H9 (cell line): ENCODE measurements at regions not wholly inside any gene's neighbourhood (a gene's known extent, or its start where the extent isn't known, plus 50 kb on each side); places are given as distances from the start of the nearest gene placed in this dataset.

Experiments used
- DNase-seq: peaks from one replicate; pipeline ENCODE4 v3.0.0-alpha.2; 2017
- H2AFZ ChIP-seq: one replicate; pipeline ENCODE4 v1.6.1; 2013; ENCODE audit warnings: mild to moderate bottlenecking, low read length, control low read depth, moderate library complexity
- H2AK5ac ChIP-seq: 2 replicates; pipeline ENCODE4 v1.6.1; 2013; ENCODE audit warnings: low read length, control low read depth, mixed read lengths; ENCODE audit not compliant: insufficient read length
- H2BK120ac ChIP-seq: one replicate; pipeline ENCODE4 v1.6.1; 2013; ENCODE audit warnings: low read depth, mild to moderate bottlenecking, low read length, control low read depth, inconsistent platforms; ENCODE audit not compliant: poor library complexity, severe bottlenecking
- H2BK12ac ChIP-seq: 2 replicates; pipeline ENCODE4 v1.6.1; 2013; ENCODE audit warnings: low read length, control low read depth, mixed read lengths, low read depth; ENCODE audit not compliant: insufficient read length
- H2BK15ac ChIP-seq: 2 replicates; pipeline ENCODE4 v1.6.1; 2013; ENCODE audit warnings: low read depth, low read length, control low read depth
- H2BK20ac ChIP-seq: one replicate; pipeline ENCODE4 v1.6.1; 2013; ENCODE audit warnings: low read depth, mild to moderate bottlenecking, low read length, control low read depth, inconsistent platforms; ENCODE audit not compliant: poor library complexity, severe bottlenecking
- H2BK5ac ChIP-seq: 2 replicates; pipeline ENCODE4 v1.6.1; 2013; ENCODE audit warnings: low read length, control low read depth, mixed read lengths; ENCODE audit not compliant: insufficient read length
- H3K14ac ChIP-seq: 2 replicates; pipeline ENCODE4 v1.6.1; 2013; ENCODE audit warnings: low read length, control low read depth; ENCODE audit not compliant: insufficient read depth
- H3K18ac ChIP-seq: 2 replicates; pipeline ENCODE4 v1.6.1; 2013; ENCODE audit warnings: low read depth, mild to moderate bottlenecking, mixed read lengths, low read length, control low read depth; ENCODE audit not compliant: insufficient read length
- H3K23ac ChIP-seq: 2 replicates; pipeline ENCODE4 v1.6.1; 2013; ENCODE audit warnings: low read length, control low read depth, mixed read lengths, low read depth; ENCODE audit not compliant: insufficient read length
- H3K23me2 ChIP-seq: 2 replicates; pipeline ENCODE4 v1.6.1; 2013; ENCODE audit warnings: low read depth, mild to moderate bottlenecking, mixed read lengths, low read length, control low read depth; ENCODE audit not compliant: insufficient read length, poor library complexity, severe bottlenecking
- H3K27ac ChIP-seq: 2 replicates; pipeline ENCODE4 v1.5.1; 2013; ENCODE audit warnings: low read length, control low read depth, mixed read lengths, low read depth; ENCODE audit not compliant: insufficient read length
- H3K27me3 ChIP-seq: 2 replicates; pipeline ENCODE4 v1.6.1; 2013; ENCODE audit warnings: low read length, control low read depth, inconsistent platforms; ENCODE audit not compliant: insufficient read depth
- H3K4ac ChIP-seq: 2 replicates; pipeline ENCODE4 v1.6.1; 2013; ENCODE audit warnings: low read depth, mild to moderate bottlenecking, control low read depth, inconsistent platforms, low read length, moderate library complexity
- H3K4me1 ChIP-seq: 2 replicates; pipeline ENCODE4 v1.6.1; 2013; ENCODE audit warnings: low read length, control low read depth, inconsistent platforms; ENCODE audit not compliant: insufficient read depth
- H3K4me2 ChIP-seq: 2 replicates; pipeline ENCODE4 v1.6.1; 2013; ENCODE audit warnings: low read length, control low read depth, mixed read lengths; ENCODE audit not compliant: insufficient read length, insufficient read depth
- H3K56ac ChIP-seq: 2 replicates; pipeline ENCODE4 v1.6.1; 2013; ENCODE audit warnings: low read depth, mild to moderate bottlenecking, mixed read lengths, low read length, control low read depth; ENCODE audit not compliant: insufficient read length
- H3K79me1 ChIP-seq: 2 replicates; pipeline ENCODE4 v1.6.1; 2013; ENCODE audit warnings: low read depth, mild to moderate bottlenecking, moderate library complexity, low read length, control low read depth, inconsistent platforms; ENCODE audit not compliant: insufficient read depth, poor library complexity, severe bottlenecking
- H3K79me2 ChIP-seq: 2 replicates; pipeline ENCODE4 v1.6.1; 2013; ENCODE audit warnings: low read length, control low read depth, inconsistent platforms; ENCODE audit not compliant: insufficient read depth
- H3K9ac ChIP-seq: 2 replicates; pipeline ENCODE4 v1.6.1; 2013; ENCODE audit warnings: low read length, control low read depth, mixed read lengths; ENCODE audit not compliant: insufficient read length; ENCODE audit errors: extremely low read depth
- H3K9me3 ChIP-seq: one replicate; pipeline ENCODE4 v1.6.1; 2013; ENCODE audit warnings: low read depth, low read length, inconsistent platforms; ENCODE audit not compliant: control insufficient read depth
- H3T11ph ChIP-seq: one replicate; pipeline ENCODE4 v1.6.1; 2013; ENCODE audit warnings: mild to moderate bottlenecking, low read length, control low read depth, inconsistent platforms
- H4K20me1 ChIP-seq: one replicate; pipeline ENCODE4 v1.6.1; 2013; ENCODE audit not compliant: control insufficient read depth, insufficient read length, insufficient read depth
- H4K5ac ChIP-seq: 2 replicates; pipeline ENCODE4 v1.6.1; 2013; ENCODE audit warnings: low read depth, mild to moderate bottlenecking, mixed read lengths, low read length, control low read depth; ENCODE audit not compliant: insufficient read length
- H4K8ac ChIP-seq: replicated peaks from 2 replicates; pipeline ENCODE4 v1.6.1; 2013; ENCODE audit warnings: low read length, control low read depth, mixed read lengths, low read depth; ENCODE audit not compliant: insufficient read length
- H4K91ac ChIP-seq: 2 replicates; pipeline ENCODE4 v1.6.1; 2013; ENCODE audit warnings: low read depth, mild to moderate bottlenecking, moderate library complexity, mixed read lengths, low read length, control low read depth; ENCODE audit not compliant: insufficient read length
- H3K27ac Mint-ChIP-seq, 3 experiments: 2 replicates in 2 of 3; 3 replicates in 1 of 3; pipeline ENCODE4 v1.8.0; 2020 to 2021; ENCODE audit warnings: mixed read lengths in 3 of 3, mild to moderate bottlenecking in 1 of 3, moderate library complexity in 1 of 3
- H3K27me3 Mint-ChIP-seq: 2 replicates; pipeline ENCODE4 v1.8.0; 2021; ENCODE audit warnings: low read depth, mild to moderate bottlenecking, moderate library complexity, mixed read lengths
- H3K36me3 Mint-ChIP-seq, 3 experiments: 2 replicates in 2 of 3; 3 replicates in 1 of 3; pipeline ENCODE4 v1.8.0; 2020 to 2021; ENCODE audit warnings: low read depth in 3 of 3, mixed read lengths in 3 of 3; ENCODE audit not compliant: insufficient read depth in 1 of 3
- H3K4me1 Mint-ChIP-seq, 2 experiments: 2 replicates each; pipeline ENCODE4 v1.8.0; 2020; ENCODE audit warnings: mixed read lengths in 2 of 2
- H3K4me3 Mint-ChIP-seq, 2 experiments: 2 replicates in 1 of 2; 3 replicates in 1 of 2; pipeline ENCODE4 v1.8.0; 2020 to 2021; ENCODE audit warnings: mild to moderate bottlenecking in 2 of 2, mixed read lengths in 2 of 2, moderate library complexity in 1 of 2
- H3K9me3 Mint-ChIP-seq, 2 experiments: 2 replicates in 1 of 2; 3 replicates in 1 of 2; pipeline ENCODE4 v1.8.0; 2020; ENCODE audit warnings: mild to moderate bottlenecking in 2 of 2, mixed read lengths in 2 of 2, moderate library complexity in 1 of 2
- TF ChIP-seq, protein P1 (sequence below): fragments of 200-600 bp; sonication (generic); conservative IDR thresholded peaks from 3 replicates; pipeline ENCODE4 v1.8.0; 2021; ENCODE audit warnings: antibody characterized with exemption, mild to moderate bottlenecking

- Histone ChIP-seq H3K79me2 (no peaks in the 10 kb centered on the region), H3K14ac (no peak overlapping the region), H4K20me1 (no peaks in the 10 kb centered on the region), H3K9ac (no peak overlapping the region), H2BK120ac (no peak overlapping the region), H3K4me2 (no peak overlapping the region), H2BK15ac (no peak overlapping the region), H3K56ac (no peak overlapping the region), H3K27me3 (no peaks in the 10 kb centered on the region), H3K9me3 (no peaks in the 10 kb centered on the region), H2AK5ac (no peak overlapping the region), H4K5ac (no peak overlapping the region), H2AFZ (no peak overlapping the region), H4K8ac (no peak overlapping the region), H3K23ac (no peak overlapping the region), H4K91ac (no peak overlapping the region), H3K27ac (no peak overlapping the region), H3K79me1 (no peaks in the 10 kb centered on the region), H3K23me2 (no peaks in the 10 kb centered on the region), H3K18ac (no peak overlapping the region), H3K4me1 (no peaks in the 10 kb centered on the region), H3K4ac (no peak overlapping the region), H2BK20ac (no peak overlapping the region), H2BK5ac (no peak overlapping the region), H2BK12ac (no peak overlapping the region), H3T11ph (no peak overlapping the region)
- no peak for DNase-seq
- Mint-ChIP-seq H3K4me3 (no peak overlapping the region), H3K27me3 (no peaks in the 10 kb centered on the region; the same call in 1 of the 2 replicates), H3K4me1 (peaks cover 16 to 19% of the 10 kb centered on the region in 2 experiments), H3K27ac (no peak overlapping the region), H3K36me3 (no peaks in the 10 kb centered on the region; a peak in 1 of 7 replicates), H3K9me3 (no peaks in the 10 kb centered on the region; a peak in 1 of 5 replicates)
- TF ChIP-seq, protein P1, sequence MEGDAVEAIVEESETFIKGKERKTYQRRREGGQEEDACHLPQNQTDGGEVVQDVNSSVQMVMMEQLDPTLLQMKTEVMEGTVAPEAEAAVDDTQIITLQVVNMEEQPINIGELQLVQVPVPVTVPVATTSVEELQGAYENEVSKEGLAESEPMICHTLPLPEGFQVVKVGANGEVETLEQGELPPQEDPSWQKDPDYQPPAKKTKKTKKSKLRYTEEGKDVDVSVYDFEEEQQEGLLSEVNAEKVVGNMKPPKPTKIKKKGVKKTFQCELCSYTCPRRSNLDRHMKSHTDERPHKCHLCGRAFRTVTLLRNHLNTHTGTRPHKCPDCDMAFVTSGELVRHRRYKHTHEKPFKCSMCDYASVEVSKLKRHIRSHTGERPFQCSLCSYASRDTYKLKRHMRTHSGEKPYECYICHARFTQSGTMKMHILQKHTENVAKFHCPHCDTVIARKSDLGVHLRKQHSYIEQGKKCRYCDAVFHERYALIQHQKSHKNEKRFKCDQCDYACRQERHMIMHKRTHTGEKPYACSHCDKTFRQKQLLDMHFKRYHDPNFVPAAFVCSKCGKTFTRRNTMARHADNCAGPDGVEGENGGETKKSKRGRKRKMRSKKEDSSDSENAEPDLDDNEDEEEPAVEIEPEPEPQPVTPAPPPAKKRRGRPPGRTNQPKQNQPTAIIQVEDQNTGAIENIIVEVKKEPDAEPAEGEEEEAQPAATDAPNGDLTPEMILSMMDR, result no peak
Observed at GRCh38 chr5:62066761-62067277, 239.2 kb upstream of the KIF2A start.
